ENCODE measurements at regions not wholly inside any gene's neighbourhood (a gene's known extent, or its start where the extent isn't known, plus 50 kb on each side); places are given as distances from the start of the nearest gene placed in this dataset.

- Mint-ChIP-seq H3K27me3 (peaks cover 20% of the 10 kb centered on the region), H3K9me3 (no peaks in the 10 kb centered on the region), H3K4me3 (no peak overlapping the region), H3K4me1 (no peaks in the 10 kb centered on the region), H3K27ac (no peak overlapping the region)
- ATAC-seq (no peak), DNase-seq (no peak)
Observed at GRCh38 chr11:134634897-134635831, 223.1 kb upstream of the B3GAT1 start.

GRCh38 chr11:134633276-134633675 is 221.2 kb upstream of the B3GAT1 start:
- H3K9me3 Mint-ChIP-seq, result no peaks in the 10 kb centered on the region
- H3K4me1 Mint-ChIP-seq, result no peaks in the 10 kb centered on the region
- ATAC-seq, result no peak

GRCh38 chr11:134632347-134633119 is 220.5 kb upstream of the B3GAT1 start:
- Mint-ChIP-seq H3K9me3 (no peaks in the 10 kb centered on the region), H3K27ac (no peak overlapping the region), H3K4me3 (no peak overlapping the region), H3K27me3 (peaks cover 9% of the 10 kb centered on the region), H3K4me1 (no peaks in the 10 kb centered on the region)
- ATAC-seq (no peak), DNase-seq (no peak)

More at GRCh38 chr11:134633276-134633675, 221.2 kb upstream of the B3GAT1 start:
- no peak for DNase-seq
- H3K4me3 Mint-ChIP-seq, result no peak overlapping the region
- no peak overlapping the region for H3K27ac Mint-ChIP-seq
- H3K27me3 Mint-ChIP-seq, result peaks cover 9% of the 10 kb centered on the region

GRCh38 chr11:134630861-134631260 is 218.8 kb upstream of the B3GAT1 start:
- H3K27me3 Mint-ChIP-seq, result peaks cover 1% of the 10 kb centered on the region
- H3K4me1 Mint-ChIP-seq, result no peaks in the 10 kb centered on the region
- no peak for ATAC-seq
- H3K9me3 Mint-ChIP-seq, result no peaks in the 10 kb centered on the region
- DNase-seq, result no peak
- H3K4me3 Mint-ChIP-seq, result no peak overlapping the region
- no peak overlapping the region for H3K27ac Mint-ChIP-seq

- no peak overlapping the region for H3K27ac Mint-ChIP-seq
- no peak for ATAC-seq
- H3K27me3 Mint-ChIP-seq, result peaks cover 7% of the 10 kb centered on the region
- no peak for DNase-seq
- no peaks in the 10 kb centered on the region for H3K9me3 Mint-ChIP-seq
- no peak overlapping the region for H3K4me3 Mint-ChIP-seq
- H3K4me1 Mint-ChIP-seq, result no peaks in the 10 kb centered on the region
Observed at GRCh38 chr11:134628426-134628825, 216.4 kb upstream of the B3GAT1 start.

- Mint-ChIP-seq H3K27me3 (peaks cover 7% of the 10 kb centered on the region), H3K27ac (no peak overlapping the region), H3K9me3 (no peaks in the 10 kb centered on the region), H3K4me3 (no peak overlapping the region), H3K4me1 (no peaks in the 10 kb centered on the region)
- DNase-seq (no peak), ATAC-seq (no peak)
Observed at GRCh38 chr11:134626032-134626431, 214.0 kb upstream of the B3GAT1 start.

GRCh38 chr11:134625631-134626030 is 213.6 kb upstream of the B3GAT1 start:
- Mint-ChIP-seq H3K4me3 (no peak overlapping the region), H3K4me1 (no peaks in the 10 kb centered on the region), H3K27me3 (peaks cover 7% of the 10 kb centered on the region), H3K27ac (no peak overlapping the region), H3K9me3 (no peaks in the 10 kb centered on the region)
- DNase-seq, result no peak
- ATAC-seq, result no peak

- no peaks in the 10 kb centered on the region for H3K4me1 Mint-ChIP-seq
- no peak overlapping the region for H3K4me3 Mint-ChIP-seq
- peaks cover 7% of the 10 kb centered on the region for H3K27me3 Mint-ChIP-seq
- no peak for ATAC-seq
- no peak overlapping the region for H3K27ac Mint-ChIP-seq
- DNase-seq, result no peak
- H3K9me3 Mint-ChIP-seq, result no peaks in the 10 kb centered on the region
Observed at GRCh38 chr11:134625151-134625550, 213.1 kb upstream of the B3GAT1 start.

- DNase-seq (no peak), ATAC-seq (no peak)
- Mint-ChIP-seq H3K27me3 (peaks cover 7% of the 10 kb centered on the region), H3K4me1 (no peaks in the 10 kb centered on the region), H3K9me3 (no peaks in the 10 kb centered on the region), H3K4me3 (no peak overlapping the region), H3K27ac (no peak overlapping the region)
Observed at GRCh38 chr11:134624166-134624920, 212.3 kb upstream of the B3GAT1 start.

GRCh38 chr11:134623711-134624110 is 211.7 kb upstream of the B3GAT1 start:
- no peaks in the 10 kb centered on the region for H3K4me1 Mint-ChIP-seq
- H3K9me3 Mint-ChIP-seq, result no peaks in the 10 kb centered on the region
- no peak for DNase-seq
- H3K27me3 Mint-ChIP-seq, result peaks cover 7% of the 10 kb centered on the region
- H3K4me3 Mint-ChIP-seq, result no peak overlapping the region
- no peak overlapping the region for H3K27ac Mint-ChIP-seq
- no peak for ATAC-seq

- no peak overlapping the region for H3K4me3 Mint-ChIP-seq
- DNase-seq (no peak), ATAC-seq (no peak)
- peaks cover 7% of the 10 kb centered on the region for H3K27me3 Mint-ChIP-seq
- no peak overlapping the region for H3K27ac Mint-ChIP-seq
- H3K9me3 Mint-ChIP-seq, result no peaks in the 10 kb centered on the region
- H3K4me1 Mint-ChIP-seq, result no peaks in the 10 kb centered on the region
Observed at GRCh38 chr11:134622458-134622857, 210.4 kb upstream of the B3GAT1 start.

GRCh38 chr11:134617360-134617759 is 205.3 kb upstream of the B3GAT1 start:
- H3K27me3 Mint-ChIP-seq, result no peaks in the 10 kb centered on the region
- H3K9me3 Mint-ChIP-seq, result no peaks in the 10 kb centered on the region
- ATAC-seq (no peak), DNase-seq (no peak)
- no peak overlapping the region for H3K4me3 Mint-ChIP-seq
- no peaks in the 10 kb centered on the region for H3K4me1 Mint-ChIP-seq
- H3K27ac Mint-ChIP-seq, result no peak overlapping the region

- no peak overlapping the region for H3K4me3 Mint-ChIP-seq
- ATAC-seq, result no peak
- H3K4me1 Mint-ChIP-seq, result no peaks in the 10 kb centered on the region
- H3K9me3 Mint-ChIP-seq, result no peaks in the 10 kb centered on the region
- no peak overlapping the region for H3K27ac Mint-ChIP-seq
- DNase-seq, result no peak
- H3K27me3 Mint-ChIP-seq, result no peaks in the 10 kb centered on the region
Observed at GRCh38 chr11:134616038-134616437, 204.0 kb upstream of the B3GAT1 start.

- no peak overlapping the region for H3K27ac Mint-ChIP-seq
- H3K4me1 Mint-ChIP-seq, result no peaks in the 10 kb centered on the region
- H3K4me3 Mint-ChIP-seq, result no peak overlapping the region
- DNase-seq (no peak), ATAC-seq (peak; percentile 31)
- no peaks in the 10 kb centered on the region for H3K9me3 Mint-ChIP-seq
- H3K27me3 Mint-ChIP-seq, result no peaks in the 10 kb centered on the region
Observed at GRCh38 chr11:134615041-134615615, 203.1 kb upstream of the B3GAT1 start.

- ATAC-seq (no peak), DNase-seq (no peak)
- Mint-ChIP-seq H3K9me3 (no peaks in the 10 kb centered on the region), H3K27ac (no peak overlapping the region), H3K4me3 (no peak overlapping the region), H3K4me1 (no peaks in the 10 kb centered on the region), H3K27me3 (peaks cover 6% of the 10 kb centered on the region)
Observed at GRCh38 chr11:134614141-134614540, 202.1 kb upstream of the B3GAT1 start.
